ENCODE measurements at regions not wholly inside any gene's neighbourhood (a gene's known extent, or its start where the extent isn't known, plus 50 kb on each side); places are given as distances from the start of the nearest gene placed in this dataset.

DNA sequence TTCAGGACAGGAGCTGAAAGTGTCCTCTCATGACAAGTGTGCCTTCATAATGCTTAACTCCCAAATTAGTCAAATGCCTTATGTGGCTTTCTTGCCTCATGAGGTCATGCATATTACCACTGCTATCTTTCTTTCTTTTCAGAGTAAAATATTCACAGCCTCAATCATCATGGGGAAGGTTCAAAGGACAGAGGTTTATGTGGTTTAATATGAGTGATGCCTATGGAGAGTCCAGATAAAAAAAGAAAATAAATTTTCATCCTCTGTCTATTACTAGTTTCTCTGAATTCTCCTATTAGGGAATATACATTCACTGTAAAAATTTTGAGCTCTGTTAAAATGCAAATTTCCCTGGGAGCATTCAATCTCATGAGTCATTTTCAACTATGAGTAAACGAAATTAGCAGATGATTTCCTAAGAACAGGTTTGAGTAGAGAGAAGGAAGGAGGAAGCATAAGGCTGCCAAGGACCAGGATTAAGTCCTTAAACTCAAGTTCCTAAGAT is 396.9 kb upstream of the ADGRB3 start:
- Histone ChIP-seq H3K4me1 (ENCODE audit: insufficient read depth, low read length) (no peaks in the 10 kb centered on the region), H3K4me3 (ENCODE audit: low read depth in 1 of 2, low read length in 2 of 2) (no peak overlapping the region), H3K9me3 (ENCODE audit: insufficient read depth, low read length, severe bottlenecking) (no peaks in the 10 kb centered on the region), H4K20me1 (ENCODE audit: insufficient read depth, low read length) (no peaks in the 10 kb centered on the region), H2AFZ (ENCODE audit: low read depth, low read length) (no peak overlapping the region), H3K27ac (ENCODE audit: low read length) (no peak overlapping the region), H3K79me2 (ENCODE audit: insufficient read depth, low read length) (no peaks in the 10 kb centered on the region), H3K36me3 (ENCODE audit: insufficient read depth, low read length) (no peaks in the 10 kb centered on the region), H3K27me3 (ENCODE audit: insufficient read depth, low read length, poor library complexity) (no peaks in the 10 kb centered on the region), H3K4me2 (ENCODE audit: insufficient read depth, low read length) (no peak overlapping the region), H3K9ac (ENCODE audit: low read depth, low read length) (no peak overlapping the region)
- ATAC-seq (ENCODE audit: insufficient read depth, low read depth) (no peak), DNase-seq (no peak)
- TF ChIP-seq EZH2 (IDR thresholded peaks at IDR 0.05; ENCODE audit: borderline replicate concordance, low read depth, low read length, severe bottlenecking): no peak
- TF ChIP-seq, protein P1, sequence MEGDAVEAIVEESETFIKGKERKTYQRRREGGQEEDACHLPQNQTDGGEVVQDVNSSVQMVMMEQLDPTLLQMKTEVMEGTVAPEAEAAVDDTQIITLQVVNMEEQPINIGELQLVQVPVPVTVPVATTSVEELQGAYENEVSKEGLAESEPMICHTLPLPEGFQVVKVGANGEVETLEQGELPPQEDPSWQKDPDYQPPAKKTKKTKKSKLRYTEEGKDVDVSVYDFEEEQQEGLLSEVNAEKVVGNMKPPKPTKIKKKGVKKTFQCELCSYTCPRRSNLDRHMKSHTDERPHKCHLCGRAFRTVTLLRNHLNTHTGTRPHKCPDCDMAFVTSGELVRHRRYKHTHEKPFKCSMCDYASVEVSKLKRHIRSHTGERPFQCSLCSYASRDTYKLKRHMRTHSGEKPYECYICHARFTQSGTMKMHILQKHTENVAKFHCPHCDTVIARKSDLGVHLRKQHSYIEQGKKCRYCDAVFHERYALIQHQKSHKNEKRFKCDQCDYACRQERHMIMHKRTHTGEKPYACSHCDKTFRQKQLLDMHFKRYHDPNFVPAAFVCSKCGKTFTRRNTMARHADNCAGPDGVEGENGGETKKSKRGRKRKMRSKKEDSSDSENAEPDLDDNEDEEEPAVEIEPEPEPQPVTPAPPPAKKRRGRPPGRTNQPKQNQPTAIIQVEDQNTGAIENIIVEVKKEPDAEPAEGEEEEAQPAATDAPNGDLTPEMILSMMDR (IDR thresholded peaks at IDR 0.05; ENCODE audit: borderline replicate concordance, extremely low read depth, low read length, poor library complexity, severe bottlenecking): no peak

DNA sequence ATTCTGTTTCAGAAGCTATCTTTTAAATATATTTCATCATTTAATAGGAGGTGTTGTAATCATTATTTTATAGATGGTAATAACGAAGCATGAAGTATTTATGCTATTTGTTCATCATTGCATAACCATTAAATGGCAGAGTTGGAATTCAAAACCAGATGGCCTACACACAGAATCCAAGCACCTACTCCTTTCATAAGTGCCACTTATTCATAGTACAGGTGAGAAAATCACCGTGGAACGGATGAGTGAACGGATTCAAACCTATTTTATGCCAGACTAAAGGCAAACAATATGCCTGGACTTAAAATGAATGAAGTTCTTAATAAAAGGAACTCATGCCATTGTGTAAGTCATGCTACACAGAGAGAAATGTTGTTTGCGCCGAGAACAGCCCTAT is 397.9 kb upstream of the ADGRB3 start:
- Histone ChIP-seq H4K20me1 (ENCODE audit: insufficient read depth, low read length) (no peaks in the 10 kb centered on the region), H3K36me3 (ENCODE audit: insufficient read depth, low read length) (no peaks in the 10 kb centered on the region), H3K79me2 (ENCODE audit: insufficient read depth, low read length) (no peaks in the 10 kb centered on the region), H3K9me3 (ENCODE audit: insufficient read depth, low read length, severe bottlenecking) (no peaks in the 10 kb centered on the region), H3K9ac (ENCODE audit: low read depth, low read length) (no peak overlapping the region), H3K27ac (ENCODE audit: low read length) (no peak overlapping the region), H3K4me3 (ENCODE audit: low read depth in 1 of 2, low read length in 2 of 2) (no peak overlapping the region), H3K4me2 (ENCODE audit: insufficient read depth, low read length) (no peak overlapping the region), H3K27me3 (ENCODE audit: insufficient read depth, low read length, poor library complexity) (no peaks in the 10 kb centered on the region), H2AFZ (ENCODE audit: low read depth, low read length) (no peak overlapping the region), H3K4me1 (ENCODE audit: insufficient read depth, low read length) (no peaks in the 10 kb centered on the region)
- ATAC-seq (ENCODE audit: insufficient read depth, low read depth): no peak
- TF ChIP-seq, protein P1 (IDR thresholded peaks at IDR 0.05; ENCODE audit: borderline replicate concordance, extremely low read depth, low read length, poor library complexity, severe bottlenecking): no peak
- no peak for TF ChIP-seq EZH2 (IDR thresholded peaks at IDR 0.05; ENCODE audit: borderline replicate concordance, low read depth, low read length, severe bottlenecking)
- no peak for DNase-seq

DNA sequence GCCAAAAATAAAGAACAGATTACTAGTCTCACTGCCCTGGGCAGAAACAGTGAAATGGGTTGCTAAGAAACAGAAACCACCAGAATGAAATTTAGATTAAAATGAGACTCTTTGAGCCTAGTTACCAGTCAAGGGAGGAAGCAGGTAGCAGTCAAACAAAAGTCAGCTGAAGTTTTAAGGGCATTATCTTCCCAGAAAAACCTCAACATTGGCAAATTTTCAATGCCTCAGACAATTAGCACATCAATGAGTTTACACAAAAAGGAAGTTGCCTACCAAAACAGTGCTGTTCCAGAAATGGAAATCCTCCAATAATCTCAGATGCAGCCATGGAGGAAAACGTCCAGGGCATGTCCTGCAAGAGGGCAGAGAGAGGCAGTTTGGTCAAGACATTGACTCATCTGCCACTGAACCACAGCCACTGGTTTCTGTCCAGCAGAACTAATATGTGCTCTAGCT is 399.7 kb upstream of the ADGRB3 start:
- Histone ChIP-seq H3K79me2 (ENCODE audit: insufficient read depth, low read length) (no peaks in the 10 kb centered on the region), H3K36me3 (ENCODE audit: insufficient read depth, low read length) (no peaks in the 10 kb centered on the region), H3K9me3 (ENCODE audit: insufficient read depth, low read length, severe bottlenecking) (no peaks in the 10 kb centered on the region), H3K9ac (ENCODE audit: low read depth, low read length) (no peak overlapping the region), H3K27ac (ENCODE audit: low read length) (no peak overlapping the region), H4K20me1 (ENCODE audit: insufficient read depth, low read length) (no peaks in the 10 kb centered on the region), H3K4me1 (ENCODE audit: insufficient read depth, low read length) (no peaks in the 10 kb centered on the region), H3K4me2 (ENCODE audit: insufficient read depth, low read length) (no peak overlapping the region), H2AFZ (ENCODE audit: low read depth, low read length) (no peak overlapping the region), H3K4me3 (ENCODE audit: low read depth in 1 of 2, low read length in 2 of 2) (no peak overlapping the region), H3K27me3 (ENCODE audit: insufficient read depth, low read length, poor library complexity) (no peaks in the 10 kb centered on the region)
- no peak for TF ChIP-seq EZH2 (IDR thresholded peaks at IDR 0.05; ENCODE audit: borderline replicate concordance, low read depth, low read length, severe bottlenecking)
- TF ChIP-seq, protein P1 (IDR thresholded peaks at IDR 0.05; ENCODE audit: borderline replicate concordance, extremely low read depth, low read length, poor library complexity, severe bottlenecking): no peak
- no peak for ATAC-seq (ENCODE audit: insufficient read depth, low read depth)
- no peak for DNase-seq

DNA sequence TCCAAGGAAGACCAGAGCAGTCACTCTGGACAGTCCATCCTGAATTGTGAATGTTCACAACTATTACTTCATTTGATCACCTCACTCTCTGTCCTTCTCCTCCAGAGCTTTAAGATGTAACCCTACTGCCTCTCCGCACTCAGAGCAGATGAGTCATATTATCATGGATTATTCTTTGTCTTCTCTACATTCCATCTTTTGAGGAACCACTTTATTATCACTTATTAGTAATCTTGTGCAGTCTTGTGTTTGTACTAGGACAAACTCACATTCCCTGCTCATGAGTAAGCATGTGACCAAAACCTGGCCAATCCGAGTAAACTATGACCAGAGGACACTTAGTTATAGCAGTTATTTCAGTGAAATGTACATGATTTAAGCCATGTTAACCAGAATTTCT is 401.5 kb upstream of the ADGRB3 start:
- DNase-seq: no peak
- H3K79me2 ChIP-seq (ENCODE audit: insufficient read depth, low read length): no peaks in the 10 kb centered on the region
- H3K27me3 ChIP-seq (ENCODE audit: insufficient read depth, low read length, poor library complexity): no peaks in the 10 kb centered on the region
- H3K27ac ChIP-seq (ENCODE audit: low read length): no peak overlapping the region
- H3K9ac ChIP-seq (ENCODE audit: low read depth, low read length): no peak overlapping the region
- no peak for ATAC-seq (ENCODE audit: insufficient read depth, low read depth)
- no peak overlapping the region for H3K4me2 ChIP-seq (ENCODE audit: insufficient read depth, low read length)
- no peak for TF ChIP-seq EZH2 (IDR thresholded peaks at IDR 0.05; ENCODE audit: borderline replicate concordance, low read depth, low read length, severe bottlenecking)
- TF ChIP-seq, protein P1 (IDR thresholded peaks at IDR 0.05; ENCODE audit: borderline replicate concordance, extremely low read depth, low read length, poor library complexity, severe bottlenecking): no peak
- H3K36me3 ChIP-seq (ENCODE audit: insufficient read depth, low read length): no peaks in the 10 kb centered on the region
- H4K20me1 ChIP-seq (ENCODE audit: insufficient read depth, low read length): no peaks in the 10 kb centered on the region
- H2AFZ ChIP-seq (ENCODE audit: low read depth, low read length): no peak overlapping the region
- no peaks in the 10 kb centered on the region for H3K4me1 ChIP-seq (ENCODE audit: insufficient read depth, low read length)
- no peak overlapping the region for H3K4me3 ChIP-seq (ENCODE audit: low read depth in 1 of 2, low read length in 2 of 2)
- H3K9me3 ChIP-seq (ENCODE audit: insufficient read depth, low read length, severe bottlenecking): no peaks in the 10 kb centered on the region
